ENCODE measurements at regions not wholly inside any gene's neighbourhood (a gene's known extent, or its start where the extent isn't known, plus 50 kb on each side); places are given as distances from the start of the nearest gene placed in this dataset.

DNA sequence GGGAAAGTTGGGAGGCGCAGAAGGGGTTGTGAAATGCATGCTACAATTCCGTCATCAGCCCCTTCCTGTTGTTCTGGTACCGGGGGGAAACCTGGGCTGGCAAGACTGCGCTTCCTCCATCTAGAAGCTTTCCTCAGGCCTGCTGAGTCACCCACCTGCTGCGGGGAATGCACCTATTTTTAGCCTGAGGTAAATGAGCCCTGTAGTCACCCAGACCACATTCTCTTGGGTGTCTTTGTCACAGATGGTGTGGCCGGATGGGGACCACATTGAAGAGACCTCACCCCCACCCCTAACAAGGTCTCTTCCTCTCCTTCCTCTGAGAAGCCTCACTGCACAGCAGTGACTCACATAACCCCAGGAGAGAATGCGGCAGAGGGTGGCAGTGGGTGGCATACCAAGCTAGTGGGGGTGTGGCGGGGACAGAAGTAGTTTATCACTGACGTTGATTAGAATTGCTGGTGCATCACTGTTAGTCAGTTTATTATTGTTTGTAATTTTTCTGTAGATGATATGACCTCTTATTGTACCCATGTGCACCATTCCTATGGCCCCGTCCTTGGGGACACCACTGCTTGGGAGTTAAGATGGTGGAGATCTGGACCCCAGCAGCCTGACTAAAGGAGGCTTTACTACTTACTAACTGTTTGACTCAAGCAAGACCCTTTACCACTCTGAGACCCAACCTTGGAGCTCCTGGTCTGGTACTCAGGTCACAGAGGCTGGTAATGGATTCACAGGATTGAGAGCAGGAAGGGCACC lies 83.0 kb upstream of the DUSP5 start:
- peak; percentile 70 for DNase-seq (ENCODE audit: low read depth)

GRCh38 chr10:110415809-110416208 lies 81.9 kb upstream of the DUSP5 start:
- DNase-seq (ENCODE audit: low read depth) = no peak

GRCh38 chr10:110416776-110417711 lies 80.7 kb upstream of the DUSP5 start:
- DNase-seq (ENCODE audit: low read depth) = no peak

DNA sequence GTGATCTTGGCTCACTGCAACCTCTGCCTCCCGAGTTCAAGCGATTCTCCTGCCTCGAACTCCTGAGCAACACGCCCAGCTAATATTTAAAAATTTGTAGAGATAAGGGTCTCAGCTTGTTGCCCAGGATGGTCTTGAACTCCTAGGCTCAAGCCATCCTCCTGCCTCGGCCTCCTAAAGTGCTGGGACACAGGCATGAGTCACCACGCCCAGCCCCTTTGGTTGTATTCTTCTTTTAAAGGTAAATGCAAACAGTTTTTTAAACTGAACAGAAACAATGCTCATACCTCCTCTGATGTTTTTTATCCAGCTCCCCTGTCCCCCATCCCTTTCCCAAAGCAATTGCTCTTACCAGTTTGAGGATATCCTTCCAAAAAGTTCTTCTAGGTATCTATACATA lies 79.5 kb upstream of the DUSP5 start:
- no peak for DNase-seq (ENCODE audit: low read depth)

GRCh38 chr10:110419265-110419664 lies 78.4 kb upstream of the DUSP5 start:
- no peak for DNase-seq (ENCODE audit: low read depth)

- no peak for DNase-seq (ENCODE audit: low read depth)
These were observed 77.1 kb upstream of the DUSP5 start for GRCh38 chr10:110420401-110421193.

GRCh38 chr10:110421512-110422138 lies 76.1 kb upstream of the DUSP5 start:
- no peak for DNase-seq (ENCODE audit: low read depth)

DNA sequence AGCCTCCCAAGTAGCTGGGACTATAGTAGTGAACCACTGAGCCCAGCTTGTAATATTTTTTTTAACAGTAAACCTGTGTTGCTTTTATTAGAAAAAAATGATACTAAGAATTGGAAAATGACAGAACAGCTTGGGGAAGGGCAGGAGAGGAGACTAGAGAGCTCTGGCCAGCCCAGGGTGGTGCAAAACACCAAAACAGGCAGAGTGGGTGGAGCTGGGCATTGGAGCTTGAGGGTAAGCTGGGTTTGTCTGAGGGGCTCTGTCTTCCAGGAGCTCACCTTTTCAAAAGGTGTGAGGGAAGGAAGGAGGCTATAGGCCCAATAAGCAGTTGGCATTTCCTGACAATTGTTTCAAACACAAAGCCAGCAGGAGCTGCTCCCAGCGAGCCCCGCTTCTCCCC lies 75.2 kb upstream of the DUSP5 start:
- no peak for DNase-seq (ENCODE audit: low read depth)

DNA sequence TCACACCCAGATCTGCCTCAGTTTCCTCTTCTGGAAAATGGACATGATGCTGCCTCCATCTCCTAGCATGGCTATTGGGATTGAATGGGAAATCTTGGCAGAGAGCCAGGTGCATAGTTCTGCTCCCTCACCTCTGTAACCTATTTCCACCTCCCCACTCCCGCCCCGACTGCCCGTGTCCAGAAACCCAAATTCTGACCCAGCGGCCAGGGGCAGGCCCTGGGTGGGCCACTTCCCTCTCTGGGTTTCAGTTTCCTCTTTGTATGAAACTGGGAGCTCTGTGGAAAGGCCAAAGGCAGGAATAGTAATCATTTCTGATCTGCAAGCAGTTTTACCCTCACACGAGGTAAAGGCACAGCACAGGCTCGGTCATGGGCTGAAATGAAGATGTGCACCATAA lies 74.1 kb upstream of the DUSP5 start:
- DNase-seq (ENCODE audit: low read depth) = no peak

GRCh38 chr10:110425684-110426293 lies 71.9 kb upstream of the DUSP5 start:
- no peak for DNase-seq (ENCODE audit: low read depth)

GRCh38 chr10:110426294-110427181 lies 71.2 kb upstream of the DUSP5 start:
- DNase-seq (ENCODE audit: low read depth) = no peak

- no peak for DNase-seq (ENCODE audit: low read depth)
These were observed 68.4 kb upstream of the DUSP5 start for GRCh38 chr10:110429301-110429700.

GRCh38 chr10:110430340-110431273 lies 67.1 kb upstream of the DUSP5 start:
- DNase-seq (ENCODE audit: low read depth) = no peak

DNA sequence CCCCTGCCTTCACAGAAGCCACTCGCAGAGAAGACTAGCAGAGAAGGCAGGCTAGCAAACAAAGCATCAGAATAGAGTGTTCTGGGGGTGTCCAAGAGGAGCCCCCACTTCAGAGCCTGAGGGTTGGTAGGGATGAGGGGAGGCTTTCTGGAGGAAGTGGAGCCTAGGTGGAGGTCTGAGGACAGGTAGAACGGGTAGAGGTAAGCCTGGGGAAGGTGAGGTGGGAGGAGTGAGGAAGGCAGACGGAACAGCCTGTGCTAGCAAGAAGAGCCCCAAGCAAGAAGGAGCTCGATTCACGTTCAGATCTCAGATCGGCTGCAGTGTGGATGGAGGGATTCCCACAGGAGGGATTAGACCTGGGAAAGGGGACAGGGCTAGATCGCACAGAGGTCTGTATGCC lies 66.0 kb upstream of the DUSP5 start:
- no peak for DNase-seq (ENCODE audit: low read depth)

- no peak for DNase-seq (ENCODE audit: low read depth)
These were observed 65.6 kb upstream of the DUSP5 start for GRCh38 chr10:110432084-110432483.

DNA sequence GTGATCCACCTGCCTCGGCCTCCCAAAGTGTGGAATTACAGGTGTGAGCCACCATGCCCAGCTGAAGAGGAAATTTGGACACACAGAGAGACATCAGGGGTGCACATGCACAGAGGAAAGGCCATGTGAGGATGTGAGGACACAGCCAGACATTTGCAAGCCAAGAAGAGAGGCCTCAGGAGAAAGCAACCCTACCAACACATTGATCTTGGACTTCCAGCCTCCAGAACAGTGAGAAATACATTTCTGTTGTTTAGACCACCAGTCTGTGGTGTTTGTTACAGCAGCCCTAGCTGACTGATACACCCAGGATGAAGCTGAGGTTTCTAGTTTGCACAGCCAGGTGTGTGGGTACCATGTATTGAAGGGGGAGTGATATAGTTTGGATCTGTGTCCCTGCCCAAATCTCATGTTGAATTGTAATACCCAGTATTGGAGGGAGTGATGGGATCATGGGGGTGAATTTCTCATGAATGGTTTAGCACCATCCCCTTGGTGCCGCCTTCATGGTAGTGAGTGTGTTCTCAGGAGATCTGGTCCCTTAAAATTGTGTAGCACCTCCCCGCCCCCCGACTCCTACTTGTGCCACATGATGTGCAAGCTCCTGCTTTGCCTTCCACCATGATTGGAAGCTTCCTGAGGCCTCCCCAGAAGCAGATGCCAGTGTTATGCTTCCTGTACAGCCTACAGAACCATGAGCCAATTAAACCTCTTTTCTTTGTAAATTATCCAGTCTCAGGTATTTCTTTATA lies 64.7 kb upstream of the DUSP5 start:
- no peak for DNase-seq (ENCODE audit: low read depth)

- no peak for DNase-seq (ENCODE audit: low read depth)
These were observed 64.0 kb upstream of the DUSP5 start for GRCh38 chr10:110433740-110434139.

DNA sequence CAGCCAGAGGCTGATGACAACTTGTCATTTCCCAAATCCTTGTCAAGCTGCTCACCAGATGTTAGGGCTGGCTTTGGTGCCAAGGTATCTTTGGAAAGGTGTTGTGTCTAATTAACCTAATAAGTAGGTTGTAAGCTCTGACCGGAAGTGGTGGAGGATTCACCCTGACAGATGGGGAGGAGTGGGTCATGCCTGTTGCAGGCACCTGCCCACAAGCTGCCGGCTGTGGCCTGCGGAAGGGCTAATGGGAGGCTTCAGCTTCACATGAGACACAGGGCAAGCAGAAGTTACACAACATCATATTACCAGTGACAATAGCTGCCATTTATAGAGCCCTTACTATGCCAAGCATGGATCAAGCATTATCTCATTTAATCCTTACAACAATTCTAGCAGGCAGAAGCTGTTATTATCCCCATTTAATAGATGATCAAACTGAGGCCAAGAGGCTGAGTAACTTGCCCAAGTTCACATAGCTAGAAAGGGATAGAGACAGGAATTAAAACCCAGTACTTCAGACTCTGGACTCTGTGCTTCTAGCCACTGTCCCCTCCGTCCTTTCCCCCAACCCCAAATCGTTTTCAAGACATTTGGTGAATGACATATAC lies 63.1 kb upstream of the DUSP5 start:
- DNase-seq (ENCODE audit: low read depth) = no peak
